Fibroblast of skin of back (primary cell): ENCODE measurements at regions not wholly inside any gene's neighbourhood (a gene's known extent, or its start where the extent isn't known, plus 50 kb on each side); places are given as distances from the start of the nearest gene placed in this dataset.

Experiments
- DNase-seq: peaks from one replicate; pipeline ENCODE4 v3.0.0-alpha.2; 2013

GRCh38 chr4:45985038-45985437, 138.8 kb downstream of the GABRG1 start:
- no peak for DNase-seq

DNA sequence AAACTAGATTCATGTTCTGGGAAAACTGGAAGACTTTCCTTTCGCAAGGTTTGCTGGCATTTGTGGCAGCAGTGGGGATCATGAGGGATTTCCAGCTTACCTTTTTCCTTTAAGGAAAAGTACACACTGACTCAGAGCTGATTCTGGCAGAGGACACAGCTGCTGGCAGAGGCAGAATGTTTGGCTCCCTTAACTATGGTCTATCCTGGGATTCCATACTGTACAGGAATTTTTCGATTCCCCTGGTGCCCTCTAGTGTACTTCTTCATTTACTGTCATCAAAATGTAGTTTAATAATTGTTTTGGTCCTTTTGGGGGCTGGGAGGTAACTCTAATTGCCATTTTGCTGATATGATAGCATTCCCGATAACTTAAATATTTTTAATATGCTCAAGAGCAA, 152.7 kb downstream of the GABRG1 start:
- no peak for DNase-seq

DNA sequence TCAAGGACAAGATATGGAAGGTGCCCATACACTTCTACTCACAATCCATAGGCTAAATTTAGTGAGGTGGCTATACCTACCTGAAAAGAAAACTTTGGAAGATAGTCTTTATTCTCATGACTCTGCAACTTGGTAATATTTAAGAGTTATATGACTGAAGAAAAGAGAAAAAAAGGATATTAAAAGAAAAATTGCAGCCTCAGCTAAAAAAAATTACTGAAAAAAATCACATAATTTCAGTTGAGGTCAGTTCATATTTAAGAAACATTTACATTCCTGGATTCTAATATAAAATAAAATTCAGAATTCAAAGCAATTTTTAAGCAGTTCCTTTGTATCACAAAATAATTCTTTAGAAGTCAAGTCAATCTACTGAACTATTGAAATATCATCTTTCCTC, 166.5 kb downstream of the GABRG1 start:
- DNase-seq = no peak

- no peak for DNase-seq
Observed at GRCh38 chr4:45954276-45954675, 169.6 kb downstream of the GABRG1 start.

DNA sequence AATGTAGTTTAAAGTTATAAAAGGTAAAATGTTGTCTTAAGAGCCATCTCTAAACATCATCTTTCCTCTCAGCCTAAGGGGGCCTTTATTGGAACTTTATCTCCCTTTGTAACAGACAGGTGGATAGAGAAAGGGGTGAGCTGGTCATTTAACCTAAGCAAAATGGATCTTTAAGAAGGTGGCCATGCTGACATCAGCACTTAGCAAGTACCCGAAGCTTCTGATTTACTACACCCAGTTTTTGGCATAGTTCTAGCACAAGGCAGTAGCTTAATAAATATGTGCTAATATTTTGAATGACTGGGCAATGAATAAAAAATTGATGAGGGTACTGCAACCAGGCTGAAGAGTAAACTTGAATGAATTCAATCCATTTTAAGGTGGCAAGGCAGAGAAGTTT, 172.7 kb downstream of the GABRG1 start:
- DNase-seq = no peak

GRCh38 chr4:45946699-45947098, 177.2 kb downstream of the GABRG1 start:
- DNase-seq = no peak

DNA sequence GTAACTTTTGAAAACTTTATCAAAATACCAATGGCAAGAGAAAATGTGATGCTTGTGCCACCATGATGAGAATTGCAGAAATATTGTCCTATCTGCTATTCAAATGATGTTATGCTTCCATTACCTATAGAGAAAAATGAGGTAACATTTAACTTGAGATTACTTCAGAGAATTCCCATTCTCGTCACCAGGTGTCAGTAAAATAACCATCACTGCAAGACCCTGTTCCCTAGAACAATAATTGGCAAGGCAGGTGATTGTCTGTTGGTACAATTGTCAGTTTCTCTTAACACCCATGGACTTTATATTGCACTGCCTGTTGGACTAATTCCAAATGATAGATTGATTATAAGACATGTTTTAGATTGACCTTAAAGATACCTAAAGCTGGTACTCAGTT, 179.9 kb downstream of the GABRG1 start:
- no peak for DNase-seq

GRCh38 chr4:45939056-45939455, 184.8 kb downstream of the GABRG1 start:
- no peak for DNase-seq

DNA sequence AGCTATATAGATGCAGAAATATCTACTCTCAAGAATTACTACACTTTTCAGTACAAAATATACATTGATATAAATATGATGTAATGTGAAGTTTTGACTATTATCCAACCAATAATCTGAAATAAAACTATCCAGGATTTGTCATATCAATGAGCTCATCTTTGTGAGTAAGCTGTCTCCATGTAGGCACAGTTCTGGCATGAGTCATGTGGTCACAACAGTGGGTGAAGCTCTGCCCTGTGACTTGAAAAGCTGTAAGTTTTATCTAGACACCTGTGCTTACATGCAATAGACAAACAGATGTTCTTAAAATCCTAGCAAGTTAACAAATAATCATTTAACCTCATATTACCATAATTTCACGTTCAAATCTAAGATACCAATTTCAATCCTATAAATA, 192.7 kb downstream of the GABRG1 start:
- no peak for DNase-seq

GRCh38 chr4:45927641-45928040, 196.2 kb downstream of the GABRG1 start:
- DNase-seq = no peak

- no peak for DNase-seq
Observed at GRCh38 chr4:45925809-45926208, 198.0 kb downstream of the GABRG1 start.

DNA sequence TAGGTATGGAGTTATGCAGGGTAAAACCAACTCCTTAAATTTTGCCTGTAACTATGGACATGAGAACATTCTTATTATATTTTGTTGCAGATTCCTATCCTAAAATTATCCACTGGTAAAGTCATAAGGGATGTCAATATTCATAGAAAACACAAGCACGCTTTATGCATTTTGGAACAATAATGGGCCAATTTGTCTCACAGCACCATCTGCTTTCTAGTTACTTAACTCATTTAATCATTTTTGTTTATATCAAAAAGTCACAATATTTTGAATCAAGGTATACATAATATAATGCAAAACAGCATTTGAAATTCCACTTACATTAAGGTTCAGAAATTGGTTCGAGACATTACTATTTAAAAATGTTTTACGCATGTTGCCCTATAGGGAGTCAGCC, 203.0 kb downstream of the GABRG1 start:
- no peak for DNase-seq

- no peak for DNase-seq
Observed at GRCh38 chr4:45910511-45910910, 213.3 kb downstream of the GABRG1 start.

GRCh38 chr4:45897946-45898585, 225.8 kb downstream of the GABRG1 start:
- DNase-seq = no peak

- DNase-seq = no peak
Observed at GRCh38 chr4:45883421-45883820, 240.4 kb downstream of the GABRG1 start.

DNA sequence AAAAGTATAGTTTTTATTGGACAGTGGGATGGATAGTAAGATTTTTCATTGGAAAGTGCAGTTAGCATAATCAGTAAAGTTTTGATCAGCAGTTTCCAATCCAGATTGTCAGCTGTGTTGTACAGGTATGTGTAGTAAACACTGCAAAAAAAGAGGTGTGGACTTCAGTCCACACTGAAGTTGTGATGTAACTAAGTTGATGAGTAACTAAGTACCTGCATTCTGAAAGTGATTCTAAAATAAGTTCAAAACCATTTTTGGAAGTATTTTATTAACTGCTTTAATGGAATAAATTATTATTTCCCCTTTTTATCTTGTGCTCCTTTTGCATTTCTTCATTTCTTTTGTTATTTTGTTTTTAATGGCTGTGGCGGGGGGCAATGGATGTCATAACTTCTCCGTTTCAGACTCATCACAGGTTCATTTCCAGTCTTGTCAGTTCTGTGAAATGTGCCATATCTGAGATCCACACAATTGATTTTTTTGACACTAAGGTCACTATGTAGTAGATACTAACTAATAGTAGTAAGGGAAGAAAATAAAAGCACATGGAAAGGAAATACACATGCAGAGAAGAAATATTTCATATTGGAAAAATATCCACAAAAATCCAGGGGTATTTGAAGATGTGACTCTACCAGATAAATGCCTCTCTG, 247.5 kb downstream of the GABRG1 start:
- no peak for DNase-seq

DNA sequence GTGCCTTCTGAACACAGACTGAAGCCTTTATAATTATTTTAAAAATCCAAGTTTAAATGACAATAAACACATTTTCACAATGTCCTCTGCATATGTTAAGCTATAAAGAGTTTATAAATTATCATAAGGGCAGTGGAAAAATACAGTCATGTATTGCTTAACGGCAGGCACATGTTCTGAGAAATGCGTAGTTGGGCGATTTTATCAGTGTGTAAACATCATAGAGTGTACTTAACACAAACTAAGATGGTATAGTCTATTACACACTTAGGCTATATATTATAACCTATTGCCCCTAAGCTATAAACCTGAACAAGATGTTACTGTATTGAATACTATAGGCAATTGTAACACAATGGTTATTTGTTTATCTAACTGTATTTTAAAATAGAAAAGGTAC, 254.7 kb downstream of the GABRG1 start:
- no peak for DNase-seq

GRCh38 chr4:45865781-45866180, 258.1 kb downstream of the GABRG1 start:
- no peak for DNase-seq

DNA sequence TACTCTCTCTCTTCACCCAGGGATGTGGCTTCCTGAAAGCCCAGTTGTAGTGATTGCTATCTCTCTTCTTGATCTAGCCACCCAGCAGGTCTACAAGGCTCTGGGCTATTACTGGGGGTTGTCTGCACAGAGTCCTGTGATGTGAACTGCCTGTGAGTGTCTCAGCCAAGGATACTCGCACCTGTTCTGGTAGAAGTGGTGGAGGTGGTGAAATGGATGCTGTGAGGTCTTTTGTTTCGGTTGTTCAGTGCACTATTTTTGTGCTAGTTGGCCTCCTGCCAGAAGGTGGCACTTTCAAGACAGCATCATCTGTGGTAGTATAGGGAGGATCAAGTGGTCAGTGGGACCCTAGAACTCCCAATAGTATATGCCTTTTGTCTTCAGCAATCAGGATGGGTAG, 268.0 kb downstream of the GABRG1 start:
- DNase-seq = no peak

- no peak for DNase-seq
Observed at GRCh38 chr4:45846016-45846415, 277.8 kb downstream of the GABRG1 start.

GRCh38 chr4:45841791-45842190, 282.1 kb downstream of the GABRG1 start:
- no peak for DNase-seq

- no peak for DNase-seq
Observed at GRCh38 chr4:45831692-45832091, 292.2 kb downstream of the GABRG1 start.

DNA sequence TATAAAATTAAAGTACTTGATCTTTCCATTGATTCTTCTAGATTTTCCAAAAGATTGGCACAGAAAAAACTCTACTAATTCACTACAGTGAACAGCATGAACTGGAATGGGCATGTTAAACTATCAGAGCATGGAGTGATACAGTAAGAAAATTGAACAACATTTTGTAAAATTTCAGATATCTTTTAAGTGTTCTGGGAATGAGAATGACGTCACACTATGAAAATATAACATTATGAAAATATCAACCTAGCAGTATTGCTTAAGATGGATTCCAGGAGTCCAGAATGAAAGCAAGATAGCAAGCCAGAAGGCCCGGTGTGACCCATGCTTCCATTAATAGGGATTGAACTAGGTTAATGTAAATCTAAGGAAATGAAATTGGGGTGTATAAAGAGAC, 319.9 kb downstream of the GABRG1 start:
- DNase-seq = no peak

DNA sequence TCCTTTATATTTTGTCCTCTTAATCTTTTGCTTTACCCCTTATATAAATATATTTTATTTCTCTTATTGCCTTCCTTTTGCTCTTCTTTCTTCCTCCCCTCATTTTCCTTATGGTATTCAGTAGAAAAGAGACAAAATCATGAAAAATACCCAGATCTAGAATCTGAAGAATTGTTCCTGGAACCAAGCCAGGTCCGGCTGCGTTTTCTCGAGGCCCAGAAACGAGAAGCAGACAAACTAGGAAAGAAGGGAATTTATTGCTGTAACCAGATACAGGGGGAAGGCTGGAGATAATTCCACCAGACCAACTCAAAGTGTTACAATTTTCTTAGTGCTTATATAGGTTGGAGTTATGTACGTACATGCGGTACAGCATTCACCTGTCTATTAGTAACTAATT, 328.7 kb downstream of the GABRG1 start:
- DNase-seq = no peak

DNA sequence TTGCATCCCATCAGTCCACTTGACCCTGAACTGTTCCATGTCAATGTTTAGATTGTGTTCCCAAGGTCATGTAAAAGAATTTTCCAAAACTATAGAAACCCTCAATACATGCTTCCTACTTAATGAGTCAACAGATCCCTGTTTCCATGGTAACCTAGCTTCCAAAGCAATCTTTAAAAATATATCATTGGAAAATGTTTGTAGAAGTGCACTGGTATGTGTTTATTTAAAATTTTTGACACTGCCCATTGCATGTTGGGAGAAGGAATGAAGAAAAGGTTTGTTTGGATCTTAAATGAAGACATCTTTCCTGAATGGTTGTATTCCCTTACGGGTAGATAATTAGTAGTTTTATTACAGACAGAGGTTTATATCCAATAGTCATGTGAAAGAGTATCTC, 345.3 kb downstream of the GABRG1 start:
- no peak for DNase-seq
